ENCODE measurements at regions not wholly inside any gene's neighbourhood (a gene's known extent, or its start where the extent isn't known, plus 50 kb on each side); places are given as distances from the start of the nearest gene placed in this dataset.
"Not testable (repeated sequence)": the region's sequence is repeated elsewhere in the genome, so short reads cannot be mapped to it uniquely, and the experiment has no call there.

DNA sequence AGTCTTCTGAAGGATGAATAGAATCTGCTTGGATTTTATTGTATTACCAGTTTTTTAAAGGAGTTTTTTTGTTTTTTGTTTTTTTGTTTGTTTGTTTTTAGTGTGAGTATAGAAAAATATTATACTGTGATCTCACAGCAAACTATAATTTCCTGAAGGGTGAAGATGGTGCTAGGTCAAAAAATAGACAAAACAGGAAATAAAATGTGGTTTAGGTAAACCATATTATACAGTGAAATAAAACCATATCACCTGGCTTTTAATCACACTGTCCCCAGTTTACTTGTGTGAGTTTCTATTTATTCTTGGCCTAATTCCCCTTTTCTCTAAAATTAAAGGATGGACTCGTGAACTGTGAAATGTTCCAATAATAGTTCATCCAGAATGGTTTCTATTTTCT lies 841.3 kb upstream of the CTNND2 start:
- no peak for DNase-seq (ENCODE audit: low spot score)

DNA sequence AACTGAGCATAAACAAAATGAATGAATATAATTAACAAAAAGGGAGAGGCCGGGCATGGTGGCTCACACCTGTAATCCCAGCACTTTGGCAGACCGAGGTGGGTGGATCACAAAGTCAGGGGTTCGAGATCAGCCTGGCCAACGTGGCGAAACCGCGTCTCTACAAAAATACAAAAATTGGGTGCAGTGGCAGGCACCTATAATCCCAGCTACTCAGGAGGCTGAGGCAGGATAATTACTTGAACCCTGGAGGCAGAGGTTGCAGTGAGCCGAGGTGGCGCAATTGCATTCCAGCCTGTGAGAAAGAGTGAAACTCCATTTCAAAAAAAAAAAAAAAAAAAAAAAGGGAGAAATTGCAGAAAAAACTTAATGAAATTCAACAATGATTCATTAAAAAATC lies 839.3 kb upstream of the CTNND2 start:
- no peak for DNase-seq (ENCODE audit: low spot score)

DNA sequence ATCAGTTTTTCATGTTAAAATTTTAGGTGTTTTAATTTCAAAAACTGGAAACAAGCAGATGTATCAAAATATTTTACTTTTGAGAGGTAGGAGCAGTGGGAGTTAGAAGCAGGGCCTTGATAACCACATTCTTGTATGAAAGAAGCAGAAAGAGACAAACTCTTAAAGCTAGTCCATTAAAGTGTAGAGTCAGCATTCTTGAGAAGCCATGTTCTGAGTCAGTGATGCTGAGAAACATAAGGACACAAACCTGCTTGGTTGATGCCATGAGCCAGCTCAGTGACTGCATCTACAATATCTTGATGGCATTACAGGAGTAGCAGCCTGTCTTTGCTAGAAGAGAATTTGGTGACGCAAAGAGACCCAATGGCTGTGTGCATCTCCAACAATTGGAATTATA lies 826.1 kb upstream of the CTNND2 start:
- DNase-seq (ENCODE audit: low spot score) = no peak

GRCh38 chr5:12716664-12717063 lies 812.4 kb upstream of the CTNND2 start:
- DNase-seq (ENCODE audit: low spot score) = no peak

DNA sequence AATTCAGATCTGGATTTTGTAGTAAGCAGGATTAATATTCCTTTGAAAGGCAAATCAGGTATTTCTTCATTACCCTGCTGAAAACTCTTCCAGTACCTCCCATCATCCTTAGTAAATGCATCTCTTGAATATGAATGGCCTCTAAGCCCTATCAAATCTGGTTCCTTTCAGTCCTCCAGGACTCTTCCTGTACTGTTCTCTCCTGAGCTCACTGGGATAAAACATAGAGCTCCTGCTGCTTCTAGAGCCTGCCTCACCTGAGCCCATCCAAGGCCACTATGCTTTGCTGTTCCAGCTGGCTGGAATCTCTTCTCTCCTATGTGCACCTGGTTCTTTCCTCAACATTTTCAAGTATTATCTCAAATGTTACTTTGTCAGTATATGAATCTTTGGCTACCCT lies 803.3 kb upstream of the CTNND2 start:
- DNase-seq (ENCODE audit: low spot score) = no peak

DNA sequence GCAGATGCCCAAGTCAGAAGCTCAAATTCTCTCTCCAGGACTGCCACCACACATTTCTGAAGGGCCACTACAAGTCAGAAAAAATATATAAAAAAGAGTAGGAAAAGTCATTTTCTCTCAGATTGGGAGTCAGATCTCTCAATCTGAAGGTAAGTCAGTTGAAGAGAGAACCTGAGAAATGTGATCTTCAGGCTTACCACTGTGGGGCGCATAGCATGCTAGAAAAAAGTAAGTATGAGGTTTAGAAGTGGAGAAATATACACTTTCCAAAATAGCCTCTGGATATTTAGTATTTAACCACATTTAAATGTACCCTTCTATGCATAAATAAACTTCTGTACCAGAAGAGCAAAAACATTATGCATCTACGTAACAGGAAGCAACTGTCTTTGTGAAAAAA lies 800.7 kb upstream of the CTNND2 start:
- DNase-seq (ENCODE audit: low spot score) = no peak

- no peak for DNase-seq (ENCODE audit: low spot score)
These were observed 799.0 kb upstream of the CTNND2 start for GRCh38 chr5:12703254-12703653.

DNA sequence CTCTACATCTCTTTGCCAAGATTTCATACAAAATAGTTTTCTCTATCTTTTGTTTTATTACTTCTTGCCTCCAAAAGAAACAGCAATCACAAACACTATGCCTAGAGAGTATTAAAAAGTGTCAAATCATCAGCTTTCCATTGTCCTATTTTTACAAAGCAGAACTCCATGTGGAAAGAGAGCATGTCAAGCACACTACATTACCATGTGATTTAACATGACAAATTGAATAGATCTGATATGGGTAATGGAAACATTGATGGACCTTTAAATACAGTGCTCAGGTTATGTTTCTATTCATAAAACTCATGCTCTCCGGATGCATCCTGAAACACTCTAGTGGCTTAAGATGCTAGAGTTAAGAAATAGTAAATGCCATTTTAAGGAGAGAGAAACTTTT lies 791.4 kb upstream of the CTNND2 start:
- no peak for DNase-seq (ENCODE audit: low spot score)

GRCh38 chr5:12691330-12691729 lies 787.1 kb upstream of the CTNND2 start:
- DNase-seq (ENCODE audit: low spot score) = no peak

- DNase-seq (ENCODE audit: low spot score) = no peak
These were observed 786.1 kb upstream of the CTNND2 start for GRCh38 chr5:12690361-12690760.

DNA sequence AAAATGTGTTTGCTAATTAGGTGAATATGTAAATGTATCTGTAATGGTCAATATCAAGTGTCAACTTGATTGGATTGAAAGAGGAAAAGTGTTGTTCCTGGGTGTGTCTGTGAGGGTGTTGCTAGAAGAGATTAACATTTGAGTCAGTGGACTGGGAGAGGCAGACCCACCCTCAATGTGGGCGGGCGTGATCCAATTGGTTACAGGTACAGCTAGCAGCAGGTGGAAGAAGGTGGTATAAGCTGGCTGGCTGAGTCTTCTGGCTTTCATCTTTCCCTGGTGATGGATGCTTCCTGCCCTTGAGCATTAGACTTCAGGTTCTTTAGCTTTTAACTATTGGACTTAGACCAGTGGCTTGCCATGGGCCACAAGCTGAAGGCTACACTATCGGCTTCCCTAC lies 779.0 kb upstream of the CTNND2 start:
- DNase-seq (ENCODE audit: low spot score) = no peak

DNA sequence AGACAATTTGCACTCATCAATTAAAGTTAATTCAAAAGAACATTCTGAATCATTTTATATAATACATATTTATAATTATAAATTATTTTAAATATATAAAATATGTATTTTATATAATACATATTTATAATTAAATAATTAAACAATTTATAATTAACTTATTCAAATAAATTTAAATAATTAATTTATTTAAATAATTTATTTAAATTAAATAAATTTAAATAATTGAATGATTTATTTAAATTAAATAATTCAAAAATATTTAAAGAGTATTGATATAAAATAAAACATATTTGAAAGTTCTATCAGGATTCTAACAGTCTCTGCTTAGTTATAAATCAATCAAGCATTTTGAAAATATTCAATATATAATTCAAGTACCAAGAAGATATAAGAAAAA lies 775.5 kb upstream of the CTNND2 start:
- no peak for DNase-seq (ENCODE audit: low spot score)

DNA sequence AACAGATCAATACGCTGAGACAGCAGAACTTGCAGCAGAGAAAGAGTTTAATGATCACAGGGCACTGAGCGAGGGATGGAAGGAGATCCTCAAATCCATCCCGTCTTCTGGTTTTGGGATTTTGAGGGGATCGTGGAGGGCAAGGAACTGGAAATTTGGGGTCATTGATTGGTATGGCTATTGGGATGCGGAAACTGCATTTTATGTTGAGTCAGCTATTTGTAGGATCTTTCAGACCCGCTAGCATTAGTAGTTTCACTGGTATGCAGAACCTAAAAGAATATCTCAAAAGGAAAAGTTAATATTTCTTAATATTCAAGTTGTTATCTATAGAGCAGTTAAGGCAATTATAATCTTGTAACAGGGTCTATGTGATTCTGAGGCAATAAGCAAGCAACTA lies 771.7 kb upstream of the CTNND2 start:
- DNase-seq (ENCODE audit: low spot score) = no peak

DNA sequence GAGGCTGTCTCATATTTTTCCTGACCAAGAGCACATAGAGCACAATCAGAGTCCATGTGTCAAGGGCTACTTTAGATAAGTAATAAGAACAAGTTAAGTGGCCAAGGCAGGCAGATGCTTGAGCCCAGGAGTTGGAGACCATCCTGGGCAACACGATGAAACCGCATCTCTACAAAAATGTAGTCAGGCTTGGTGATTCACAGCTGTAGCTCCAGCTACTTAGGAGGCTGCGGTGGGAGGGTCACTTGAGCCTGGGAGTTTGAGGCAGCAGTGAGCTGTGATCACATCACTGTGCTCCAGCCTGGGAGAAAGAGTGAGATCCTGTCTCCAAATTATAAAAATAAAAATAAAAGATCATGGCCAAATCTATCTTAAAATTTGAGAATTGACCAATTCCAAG lies 767.9 kb upstream of the CTNND2 start:
- DNase-seq (ENCODE audit: low spot score) = no peak

- no peak for DNase-seq (ENCODE audit: low spot score)
These were observed 765.1 kb upstream of the CTNND2 start for GRCh38 chr5:12669326-12669725.

GRCh38 chr5:12668564-12668963 lies 764.3 kb upstream of the CTNND2 start:
- no peak for DNase-seq (ENCODE audit: low spot score)

GRCh38 chr5:12667818-12668217 lies 763.6 kb upstream of the CTNND2 start:
- DNase-seq (ENCODE audit: low spot score) = not testable (repeated sequence)

GRCh38 chr5:12665772-12666171 lies 761.5 kb upstream of the CTNND2 start:
- not testable (repeated sequence) for DNase-seq (ENCODE audit: low spot score)

DNA sequence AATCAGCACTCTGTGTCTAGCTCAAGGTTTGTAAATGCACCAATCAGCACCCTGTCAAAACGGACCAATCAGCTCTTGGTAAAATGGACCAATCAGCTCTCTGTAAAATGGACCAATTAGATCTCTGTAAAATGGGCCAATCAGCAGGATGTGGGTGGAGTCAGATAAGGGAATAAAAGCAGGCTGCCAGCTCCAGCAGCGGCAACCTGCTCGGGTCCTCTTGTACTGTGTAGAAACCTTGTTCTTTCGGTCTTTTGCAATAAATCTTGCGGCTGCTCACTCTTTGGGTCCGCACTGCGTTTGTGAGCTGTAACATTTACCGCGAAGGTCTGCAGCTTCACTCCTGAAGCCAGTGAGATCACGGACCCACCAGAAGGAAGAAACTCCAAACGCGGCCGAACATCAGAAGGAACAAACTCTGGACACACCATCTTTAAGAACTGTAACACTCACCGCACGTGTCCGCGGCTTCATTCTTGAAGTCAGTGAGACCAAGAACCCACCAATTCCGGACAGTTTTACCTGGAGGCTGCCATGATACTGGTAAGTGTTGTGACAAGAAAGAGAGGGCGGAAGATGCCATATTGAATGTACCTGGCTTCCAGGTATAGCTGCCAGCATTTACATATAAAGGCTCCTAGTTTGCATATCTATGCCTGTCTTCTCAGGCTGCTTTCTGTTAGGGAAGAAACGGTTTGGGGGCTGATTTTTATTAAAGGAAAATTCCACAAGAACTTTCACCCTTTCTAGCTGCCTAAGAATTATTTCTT lies 758.5 kb upstream of the CTNND2 start:
- no peak for DNase-seq (ENCODE audit: low spot score)

GRCh38 chr5:12661617-12662370 lies 757.5 kb upstream of the CTNND2 start:
- no peak for DNase-seq (ENCODE audit: low spot score)

GRCh38 chr5:12660279-12661107 lies 756.2 kb upstream of the CTNND2 start:
- not testable (repeated sequence) for DNase-seq (ENCODE audit: low spot score)

GRCh38 chr5:12659686-12660085 lies 755.4 kb upstream of the CTNND2 start:
- DNase-seq (ENCODE audit: low spot score) = no peak
